ENCODE measurements at regions not wholly inside any gene's neighbourhood (a gene's known extent, or its start where the extent isn't known, plus 50 kb on each side); places are given as distances from the start of the nearest gene placed in this dataset.

GRCh38 chr7:21134631-21135030, 293.3 kb upstream of the SP4 start:
- no peaks in the 10 kb centered on the region for H3K4me1 Mint-ChIP-seq
- H3K4me3 Mint-ChIP-seq: no peak overlapping the region
- POLR2A ChIA-PET: no interaction called here
- no peak for TF ChIP-seq CTCF (IDR thresholded peaks at IDR 0.05)
- DNase-seq (no peak), ATAC-seq (ENCODE audit: low read depth) (no peak)
- intact Hi-C loops (cut with micrococcal nuclease): no loop called here
- CTCF ChIA-PET: no interaction called here
- no peaks in the 10 kb centered on the region for H3K36me3 Mint-ChIP-seq (ENCODE audit: low read depth)
- H3K27me3 Mint-ChIP-seq: peaks cover 12% of the 10 kb centered on the region
- H3K9me3 Mint-ChIP-seq: peaks cover 9% of the 10 kb centered on the region
- no peak overlapping the region for H3K27ac Mint-ChIP-seq

GRCh38 chr7:21135437-21135836, 292.4 kb upstream of the SP4 start:
- Mint-ChIP-seq H3K4me1 (no peaks in the 10 kb centered on the region), H3K4me3 (no peak overlapping the region), H3K36me3 (ENCODE audit: low read depth) (no peaks in the 10 kb centered on the region), H3K27ac (no peak overlapping the region), H3K27me3 (peaks cover 10% of the 10 kb centered on the region), H3K9me3 (peaks cover 9% of the 10 kb centered on the region)
- ChIA-PET POLR2A (no interaction called here), CTCF (no interaction called here)
- TF ChIP-seq CTCF (IDR thresholded peaks at IDR 0.05): no peak
- ATAC-seq (ENCODE audit: low read depth) (no peak), DNase-seq (no peak)
- intact Hi-C loops (cut with micrococcal nuclease): no loop called here

GRCh38 chr7:21137640-21138039, 290.2 kb upstream of the SP4 start:
- ATAC-seq (ENCODE audit: low read depth): no peak
- Mint-ChIP-seq H3K4me1 (no peaks in the 10 kb centered on the region), H3K4me3 (no peak overlapping the region), H3K27ac (no peak overlapping the region), H3K9me3 (peaks cover 9% of the 10 kb centered on the region), H3K36me3 (ENCODE audit: low read depth) (no peaks in the 10 kb centered on the region), H3K27me3 (peaks cover 3% of the 10 kb centered on the region)
- ChIA-PET POLR2A (no interaction called here), CTCF (no interaction called here)
- DNase-seq: no peak
- no peak for TF ChIP-seq CTCF (IDR thresholded peaks at IDR 0.05)
- intact Hi-C loops (cut with micrococcal nuclease): no loop called here

GRCh38 chr7:21140622-21141021, 287.3 kb upstream of the SP4 start:
- CTCF ChIA-PET: no interaction called here
- Mint-ChIP-seq H3K9me3 (peaks cover 2% of the 10 kb centered on the region), H3K4me3 (no peak overlapping the region), H3K36me3 (ENCODE audit: low read depth) (no peaks in the 10 kb centered on the region), H3K4me1 (no peaks in the 10 kb centered on the region), H3K27me3 (peaks cover 3% of the 10 kb centered on the region), H3K27ac (no peak overlapping the region)
- ATAC-seq (ENCODE audit: low read depth) (no peak), DNase-seq (no peak)
- intact Hi-C loops (cut with micrococcal nuclease): no loop called here
- POLR2A ChIA-PET: no interaction called here
- no peak for TF ChIP-seq CTCF (IDR thresholded peaks at IDR 0.05)

GRCh38 chr7:21141476-21141875, 286.4 kb upstream of the SP4 start:
- ChIA-PET CTCF (no interaction called here), POLR2A (no interaction called here)
- ATAC-seq (ENCODE audit: low read depth): no peak
- Mint-ChIP-seq H3K4me1 (no peaks in the 10 kb centered on the region), H3K9me3 (no peaks in the 10 kb centered on the region), H3K27me3 (peaks cover 6% of the 10 kb centered on the region), H3K4me3 (no peak overlapping the region), H3K36me3 (ENCODE audit: low read depth) (no peaks in the 10 kb centered on the region), H3K27ac (no peak overlapping the region)
- DNase-seq: no peak
- intact Hi-C loops (cut with micrococcal nuclease): no loop called here
- TF ChIP-seq CTCF (IDR thresholded peaks at IDR 0.05): no peak

Data from activated B cell treated with CpG ODN at 0.5 μM for 24 hours (primary cell).